ENCODE measurements at regions not wholly inside any gene's neighbourhood (a gene's known extent, or its start where the extent isn't known, plus 50 kb on each side); places are given as distances from the start of the nearest gene placed in this dataset.

DNA sequence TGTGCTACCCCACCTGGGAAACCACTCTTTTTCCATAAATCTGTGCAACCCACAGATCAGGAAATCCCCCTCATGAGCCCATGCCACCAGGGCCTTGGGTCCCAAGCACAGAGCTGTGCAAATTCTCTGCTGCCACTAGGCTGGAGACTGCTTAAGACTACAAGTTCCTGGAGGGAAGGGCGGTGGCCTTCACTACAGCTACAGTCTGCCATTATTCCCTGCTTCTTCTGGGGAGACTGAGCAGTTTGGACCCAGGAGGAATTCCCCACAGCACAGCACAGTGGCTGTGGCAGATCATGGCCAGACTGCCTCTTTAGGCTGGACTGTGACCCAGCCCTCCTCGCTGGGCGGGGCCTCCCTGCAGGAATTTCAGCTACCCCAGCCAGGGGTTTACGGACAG, 89.7 kb upstream of the GRB10 start:
- H3K4me1 ChIP-seq = no peaks in the 10 kb centered on the region
- no peak for DNase-seq (ENCODE audit: low spot score in 2 of 2)
- no peaks in the 10 kb centered on the region for H3K9me3 ChIP-seq
- H3K36me3 ChIP-seq = no peaks in the 10 kb centered on the region
- no peaks in the 10 kb centered on the region for H3K27me3 ChIP-seq
- H3K4me3 ChIP-seq = no peak overlapping the region
- intact Hi-C loops (cut with DNase I; ENCODE audit: low total_unique reads) = no loop called here
- TF ChIP-seq POLR2AphosphoS5 (IDR thresholded peaks at IDR 0.05) (no peak), POLR2A (IDR thresholded peaks at IDR 0.05) (no peak)
- TF ChIP-seq, protein P1, sequence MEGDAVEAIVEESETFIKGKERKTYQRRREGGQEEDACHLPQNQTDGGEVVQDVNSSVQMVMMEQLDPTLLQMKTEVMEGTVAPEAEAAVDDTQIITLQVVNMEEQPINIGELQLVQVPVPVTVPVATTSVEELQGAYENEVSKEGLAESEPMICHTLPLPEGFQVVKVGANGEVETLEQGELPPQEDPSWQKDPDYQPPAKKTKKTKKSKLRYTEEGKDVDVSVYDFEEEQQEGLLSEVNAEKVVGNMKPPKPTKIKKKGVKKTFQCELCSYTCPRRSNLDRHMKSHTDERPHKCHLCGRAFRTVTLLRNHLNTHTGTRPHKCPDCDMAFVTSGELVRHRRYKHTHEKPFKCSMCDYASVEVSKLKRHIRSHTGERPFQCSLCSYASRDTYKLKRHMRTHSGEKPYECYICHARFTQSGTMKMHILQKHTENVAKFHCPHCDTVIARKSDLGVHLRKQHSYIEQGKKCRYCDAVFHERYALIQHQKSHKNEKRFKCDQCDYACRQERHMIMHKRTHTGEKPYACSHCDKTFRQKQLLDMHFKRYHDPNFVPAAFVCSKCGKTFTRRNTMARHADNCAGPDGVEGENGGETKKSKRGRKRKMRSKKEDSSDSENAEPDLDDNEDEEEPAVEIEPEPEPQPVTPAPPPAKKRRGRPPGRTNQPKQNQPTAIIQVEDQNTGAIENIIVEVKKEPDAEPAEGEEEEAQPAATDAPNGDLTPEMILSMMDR (IDR thresholded peaks at IDR 0.05) = no peak
- H3K27ac ChIP-seq = no peak overlapping the region

DNA sequence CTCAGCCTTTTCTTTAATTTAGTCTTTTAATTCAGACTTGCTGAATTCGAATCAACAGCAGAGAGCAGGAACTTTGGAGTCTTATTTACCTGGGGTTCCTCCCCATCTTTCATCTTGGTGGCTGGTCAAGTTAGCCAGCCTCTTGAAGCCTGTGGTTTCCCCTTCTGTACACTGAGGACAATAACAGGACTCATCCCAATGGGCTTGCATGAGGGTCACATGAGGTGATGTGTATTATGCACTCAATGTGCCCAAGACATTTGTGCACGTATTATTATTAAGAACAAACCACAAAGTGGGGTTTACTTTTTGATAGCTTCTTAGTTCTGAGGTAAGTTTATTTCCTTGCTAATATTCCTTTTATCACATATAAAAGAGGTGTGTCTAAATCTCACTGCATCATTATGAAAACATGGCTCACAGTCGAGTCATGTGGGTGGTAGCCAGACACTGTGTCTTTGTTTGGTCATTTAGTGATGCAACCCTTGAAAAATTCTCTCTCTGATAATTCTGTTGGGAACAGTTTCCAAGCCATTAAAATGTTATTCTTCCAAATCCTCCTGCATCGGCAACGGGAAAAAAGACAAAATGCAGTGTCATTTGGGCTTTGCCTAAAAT, 86.5 kb upstream of the GRB10 start:
- Histone ChIP-seq H3K27ac (peak overlapping the region; percentile 8 to 48), H3K4me1 (no peaks in the 10 kb centered on the region), H3K27me3 (no peaks in the 10 kb centered on the region), H3K36me3 (no peaks in the 10 kb centered on the region), H3K4me3 (no peak overlapping the region), H3K9me3 (no peaks in the 10 kb centered on the region)
- no peak for TF ChIP-seq POLR2A (IDR thresholded peaks at IDR 0.05)
- no peak for TF ChIP-seq POLR2AphosphoS5 (IDR thresholded peaks at IDR 0.05)
- TF ChIP-seq, protein P1 (IDR thresholded peaks at IDR 0.05) = no peak
- peak in 1 of 2 donors; percentile 61 for DNase-seq (ENCODE audit: low spot score in 2 of 2)
- intact Hi-C loops (cut with DNase I; ENCODE audit: low total_unique reads) = no loop called here

DNA sequence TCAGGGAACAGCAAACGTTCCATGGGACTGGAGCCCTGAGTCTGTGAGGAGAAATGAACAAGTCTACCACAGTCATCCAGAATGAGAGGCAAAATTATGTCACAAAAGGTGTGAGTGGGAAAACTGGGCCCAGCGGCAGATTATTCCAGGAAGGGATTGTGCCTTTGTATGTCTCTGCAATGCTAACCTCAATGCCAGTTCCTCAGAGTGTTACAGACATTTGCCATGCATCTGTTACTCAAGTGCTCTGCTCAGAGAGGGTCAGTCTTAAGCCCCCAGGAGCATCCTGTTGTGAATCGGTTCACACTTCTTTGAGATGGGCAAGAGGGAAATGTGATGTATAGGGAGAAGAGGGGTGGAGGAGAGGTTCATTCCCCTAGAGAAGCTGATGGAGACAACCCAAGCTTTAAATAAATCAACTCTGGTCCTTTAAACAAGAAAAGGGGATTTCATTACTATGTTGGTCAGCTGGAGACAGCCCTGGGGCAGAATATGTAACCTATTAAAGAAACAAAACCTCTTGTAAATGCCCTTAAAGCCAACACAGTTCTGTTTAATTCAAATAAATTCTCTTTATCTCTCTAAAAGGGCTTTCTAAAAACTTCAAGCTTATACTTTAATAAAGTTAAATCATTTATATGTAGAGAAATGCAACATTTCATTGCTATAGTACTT, 85.9 kb upstream of the GRB10 start:
- Histone ChIP-seq H3K27ac (peak overlapping the region in 1 of 2 donors; percentile 48), H3K9me3 (no peaks in the 10 kb centered on the region), H3K4me3 (no peak overlapping the region), H3K36me3 (no peaks in the 10 kb centered on the region), H3K4me1 (no peaks in the 10 kb centered on the region), H3K27me3 (no peaks in the 10 kb centered on the region)
- intact Hi-C loops (cut with DNase I; ENCODE audit: low total_unique reads) = no loop called here
- no peak for DNase-seq (ENCODE audit: low spot score in 2 of 2)
- TF ChIP-seq POLR2A (IDR thresholded peaks at IDR 0.05) = no peak
- TF ChIP-seq, protein P1 (IDR thresholded peaks at IDR 0.05) = no peak
- no peak for TF ChIP-seq POLR2AphosphoS5 (IDR thresholded peaks at IDR 0.05)

DNA sequence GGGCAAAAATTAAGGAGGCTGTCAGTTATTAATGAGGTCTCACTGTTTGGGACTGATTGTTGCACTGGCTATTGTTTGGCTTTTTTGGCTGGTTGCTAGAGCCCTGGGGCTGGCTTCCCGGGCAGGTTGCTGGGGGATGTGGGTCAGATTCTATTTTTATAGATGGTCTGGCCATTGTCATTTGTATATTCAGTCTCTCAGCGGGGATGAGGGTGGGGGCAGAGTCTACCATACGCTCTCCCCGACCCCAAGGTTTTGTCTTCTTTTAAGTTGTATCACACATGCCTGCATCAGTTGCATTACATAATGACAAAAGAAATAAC, 84.3 kb upstream of the GRB10 start:
- Histone ChIP-seq H3K27ac (no peak overlapping the region), H3K4me3 (no peak overlapping the region), H3K4me1 (no peaks in the 10 kb centered on the region), H3K9me3 (no peaks in the 10 kb centered on the region), H3K36me3 (no peaks in the 10 kb centered on the region), H3K27me3 (no peaks in the 10 kb centered on the region)
- TF ChIP-seq, protein P1 (IDR thresholded peaks at IDR 0.05) = no peak
- TF ChIP-seq POLR2AphosphoS5 (IDR thresholded peaks at IDR 0.05) = no peak
- TF ChIP-seq POLR2A (IDR thresholded peaks at IDR 0.05) = no peak
- intact Hi-C loops (cut with DNase I; ENCODE audit: low total_unique reads) = no loop called here
- DNase-seq (ENCODE audit: low spot score in 2 of 2) = no peak

DNA sequence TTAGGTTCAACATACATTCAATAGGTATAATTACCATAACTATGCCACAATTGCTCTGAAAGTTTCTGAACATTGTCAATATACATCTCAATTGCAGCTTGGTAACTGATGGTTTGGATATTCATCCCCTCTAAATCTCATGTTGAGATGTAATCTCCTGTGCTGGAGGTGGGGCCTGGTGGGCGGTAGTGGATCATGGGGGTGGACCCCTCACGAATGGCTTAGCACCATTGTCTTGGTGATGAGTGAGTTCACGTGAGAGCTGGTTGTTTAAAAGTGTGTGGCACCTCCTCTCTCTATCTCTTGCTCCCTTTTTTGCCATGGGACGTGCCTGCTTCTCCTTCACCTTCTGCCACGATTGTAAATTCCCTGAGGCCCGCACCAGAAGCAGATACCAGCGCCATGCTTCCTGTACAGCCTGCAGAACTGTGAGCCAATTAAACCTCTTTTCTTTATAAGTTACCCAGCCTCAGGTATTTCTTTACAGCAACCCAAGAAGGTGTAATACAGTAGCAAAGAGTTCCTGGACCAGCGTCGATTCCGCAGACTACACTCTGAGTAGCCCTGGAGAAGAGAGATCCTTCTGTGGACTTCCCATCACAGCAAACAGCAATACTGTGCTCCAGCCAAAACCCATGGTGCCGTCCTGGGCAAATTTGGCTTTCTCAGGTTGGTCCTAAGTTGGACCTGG, 83.8 kb upstream of the GRB10 start:
- no peak overlapping the region for H3K27ac ChIP-seq

More for the DNA sequence above, 83.8 kb upstream of the GRB10 start:
- Histone ChIP-seq H3K4me1 (no peaks in the 10 kb centered on the region), H3K9me3 (no peaks in the 10 kb centered on the region), H3K36me3 (no peaks in the 10 kb centered on the region), H3K4me3 (no peak overlapping the region), H3K27me3 (no peaks in the 10 kb centered on the region)
- intact Hi-C loops (cut with DNase I; ENCODE audit: low total_unique reads) = no loop called here
- no peak for DNase-seq (ENCODE audit: low spot score in 2 of 2)
- TF ChIP-seq, protein P1 (IDR thresholded peaks at IDR 0.05) = no peak
- no peak for TF ChIP-seq POLR2AphosphoS5 (IDR thresholded peaks at IDR 0.05)

Data from breast epithelium (tissue), 4 donors.